ENCODE measurements at regions not wholly inside any gene's neighbourhood (a gene's known extent, or its start where the extent isn't known, plus 50 kb on each side); places are given as distances from the start of the nearest gene placed in this dataset.
"Not testable (repeated sequence)": the region's sequence is repeated elsewhere in the genome, so short reads cannot be mapped to it uniquely, and the experiment has no call there.

- DNase-seq (ENCODE audit: low read depth), result no peak
Observed at GRCh38 chr18:67455890-67456501, 60.5 kb downstream of the DSEL start.

GRCh38 chr18:67453901-67454300 lies 62.6 kb downstream of the DSEL start:
- DNase-seq (ENCODE audit: low read depth), result no peak

- no peak for DNase-seq (ENCODE audit: low read depth)
Observed at GRCh38 chr18:67451960-67452359, 64.6 kb downstream of the DSEL start.

- DNase-seq (ENCODE audit: low read depth), result not testable (repeated sequence)
Observed at GRCh38 chr18:67451101-67451500, 65.4 kb downstream of the DSEL start.

- DNase-seq (ENCODE audit: low read depth), result no peak
Observed at GRCh38 chr18:67433971-67434370, 82.5 kb downstream of the DSEL start.

- DNase-seq (ENCODE audit: low read depth), result no peak
Observed at GRCh38 chr18:67432806-67433205, 83.7 kb downstream of the DSEL start.

GRCh38 chr18:67428805-67429204 lies 87.7 kb downstream of the DSEL start:
- DNase-seq (ENCODE audit: low read depth), result no peak

- no peak for DNase-seq (ENCODE audit: low read depth)
Observed at GRCh38 chr18:67428158-67428557, 88.4 kb downstream of the DSEL start.

- DNase-seq (ENCODE audit: low read depth), result no peak
Observed at GRCh38 chr18:67426486-67426885, 90.0 kb downstream of the DSEL start.

- DNase-seq (ENCODE audit: low read depth), result no peak
Observed at GRCh38 chr18:67425672-67426071, 90.8 kb downstream of the DSEL start.

- no peak for DNase-seq (ENCODE audit: low read depth)
Observed at GRCh38 chr18:67421651-67422050, 94.9 kb downstream of the DSEL start.

- DNase-seq (ENCODE audit: low read depth), result no peak
Observed at GRCh38 chr18:67417864-67418523, 98.5 kb downstream of the DSEL start.

GRCh38 chr18:67411116-67411515 lies 105.4 kb downstream of the DSEL start:
- no peak for DNase-seq (ENCODE audit: low read depth)

- peak; percentile 6 for DNase-seq (ENCODE audit: low read depth)
Observed at GRCh38 chr18:67410075-67411070, 106.1 kb downstream of the DSEL start.

- no peak for DNase-seq (ENCODE audit: low read depth)
Observed at GRCh38 chr18:67408240-67408639, 108.3 kb downstream of the DSEL start.

GRCh38 chr18:67406714-67407113 lies 109.8 kb downstream of the DSEL start:
- no peak for DNase-seq (ENCODE audit: low read depth)

- DNase-seq (ENCODE audit: low read depth), result no peak
Observed at GRCh38 chr18:67402543-67402942, 114.0 kb downstream of the DSEL start.

GRCh38 chr18:67400502-67401117 lies 115.9 kb downstream of the DSEL start:
- DNase-seq (ENCODE audit: low read depth), result no peak

GRCh38 chr18:67386032-67386431 lies 130.5 kb downstream of the DSEL start:
- DNase-seq (ENCODE audit: low read depth), result no peak

- DNase-seq (ENCODE audit: low read depth), result no peak
Observed at GRCh38 chr18:67385455-67385854, 131.1 kb downstream of the DSEL start.

GRCh38 chr18:67384057-67384456 lies 132.5 kb downstream of the DSEL start:
- DNase-seq (ENCODE audit: low read depth), result not testable (repeated sequence)

GRCh38 chr18:67381608-67382150 lies 134.8 kb downstream of the DSEL start:
- no peak for DNase-seq (ENCODE audit: low read depth)
